Fibroblast of skin of left quadriceps (primary cell): ENCODE measurements at regions not wholly inside any gene's neighbourhood (a gene's known extent, or its start where the extent isn't known, plus 50 kb on each side); places are given as distances from the start of the nearest gene placed in this dataset.
"Not testable (repeated sequence)": the region's sequence is repeated elsewhere in the genome, so short reads cannot be mapped to it uniquely, and the experiment has no call there.

Experiments
- DNase-seq, 2 experiments: peaks; one replicate each; pipeline ENCODE4 v3.0.0-alpha.2; 2013; ENCODE audit warnings: low read depth in 2 of 2

DNA sequence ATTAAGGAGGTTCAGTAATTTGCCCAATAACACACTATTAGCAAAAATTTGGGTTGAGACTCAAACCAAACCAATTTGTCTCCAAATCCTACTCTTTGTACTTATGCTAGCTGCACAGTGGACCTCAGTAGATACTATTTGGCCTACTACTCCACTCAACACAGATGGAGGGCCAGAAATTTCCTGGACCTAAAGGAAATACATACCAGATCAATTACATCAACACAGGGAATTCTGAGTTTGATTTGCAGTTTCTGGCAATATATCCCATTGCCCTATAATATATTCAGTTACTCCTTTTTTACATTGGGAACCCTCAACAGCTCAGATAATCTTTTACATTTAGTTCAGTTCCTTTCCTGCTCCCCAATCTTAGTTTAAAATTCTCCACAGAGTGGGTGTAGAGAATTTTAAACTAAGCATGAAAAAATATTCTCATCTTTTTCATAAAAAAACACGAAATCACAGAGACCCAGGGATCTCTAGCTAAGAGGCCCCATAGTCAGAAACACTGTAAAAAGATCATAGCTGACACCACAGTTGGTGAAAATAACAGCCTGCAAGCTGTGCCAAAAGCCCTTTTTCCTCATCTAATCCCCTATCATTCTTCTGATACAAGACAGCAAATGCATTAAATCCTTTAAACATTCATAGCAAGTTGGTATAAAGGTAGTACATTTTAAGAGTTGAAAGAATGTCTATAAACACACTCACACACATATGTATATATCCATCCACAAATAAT is 317.7 kb upstream of the ESRRG start:
- DNase-seq: no peak

- DNase-seq: no peak
Measured at GRCh38 chr1:217039926-217040325, 316.7 kb upstream of the ESRRG start.

- not testable (repeated sequence) for DNase-seq
Measured at GRCh38 chr1:217039139-217039538, 315.9 kb upstream of the ESRRG start.

DNA sequence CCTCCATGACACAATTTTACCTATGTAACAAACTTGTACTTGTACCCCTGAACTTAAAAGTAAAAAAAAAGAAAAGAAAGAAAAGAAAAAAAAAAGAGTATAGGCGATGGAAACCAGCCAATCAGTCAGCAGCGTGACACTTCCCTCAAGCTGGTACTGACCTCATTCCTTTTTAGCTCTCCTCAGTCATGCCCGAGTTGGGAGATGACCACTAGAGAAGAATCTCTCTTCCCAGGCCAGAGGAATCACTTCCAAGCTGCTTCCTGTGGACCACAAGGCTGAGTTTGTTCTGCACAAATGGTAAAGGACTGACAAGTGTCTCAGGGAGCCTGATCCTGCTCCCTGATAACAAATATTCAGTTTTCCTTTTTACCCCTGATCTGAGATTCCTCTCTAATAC is 313.5 kb upstream of the ESRRG start:
- DNase-seq: no peak

DNA sequence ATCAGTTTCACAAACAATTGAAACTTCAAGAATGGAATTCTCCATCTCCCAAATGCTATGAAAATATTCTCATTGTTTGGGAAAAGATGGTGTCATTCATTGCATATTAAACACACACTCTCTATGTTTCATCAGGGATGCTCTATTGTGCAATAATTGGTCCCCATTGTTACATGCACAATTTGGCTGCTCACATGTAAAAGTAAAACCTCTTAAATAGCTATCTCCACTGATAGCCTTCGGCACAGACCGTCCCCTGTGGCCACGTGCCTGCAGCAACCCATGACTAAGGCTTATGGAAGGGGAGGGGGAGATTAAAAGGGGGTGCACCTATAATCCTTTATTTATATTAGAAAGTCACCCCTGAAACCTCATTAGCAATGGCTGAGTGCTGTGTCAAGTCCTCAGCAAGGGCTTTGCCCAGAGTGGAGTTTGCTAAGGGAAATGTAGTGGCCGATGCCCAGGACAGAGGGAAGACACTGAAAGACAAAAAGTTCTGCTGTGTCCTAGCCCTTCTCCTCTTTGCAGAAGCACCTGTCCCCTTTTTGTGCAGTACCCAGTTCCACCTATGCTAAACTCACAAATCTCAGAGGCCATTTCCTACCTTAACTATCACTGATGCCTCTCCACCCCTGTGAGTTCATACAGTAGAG is 309.6 kb upstream of the ESRRG start:
- no peak for DNase-seq

- peak; percentile 59 to 64 for DNase-seq
Measured at GRCh38 chr1:217029281-217030157, 306.3 kb upstream of the ESRRG start.

- DNase-seq: no peak
Measured at GRCh38 chr1:217027403-217028080, 304.3 kb upstream of the ESRRG start.

- DNase-seq: no peak
Measured at GRCh38 chr1:217026531-217026930, 303.3 kb upstream of the ESRRG start.

DNA sequence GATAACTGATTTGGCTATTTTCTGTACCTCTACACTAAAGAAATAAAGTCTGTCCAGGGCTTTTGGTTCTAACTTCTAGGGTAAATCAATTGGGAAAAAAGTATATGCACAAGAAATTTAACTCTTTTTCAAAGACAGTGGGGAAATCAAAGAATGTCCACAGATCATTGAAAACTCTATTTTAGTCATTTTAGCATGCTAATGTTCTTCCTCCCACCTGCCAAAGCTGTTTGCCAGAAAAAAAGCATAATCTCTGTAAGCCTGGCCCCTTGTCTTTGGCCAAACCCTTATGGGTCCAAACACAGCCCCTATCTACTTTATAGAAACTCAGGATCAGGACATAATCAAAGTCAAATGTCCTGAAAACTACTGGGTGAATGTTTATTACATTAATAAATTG is 302.2 kb upstream of the ESRRG start:
- DNase-seq: no peak

DNA sequence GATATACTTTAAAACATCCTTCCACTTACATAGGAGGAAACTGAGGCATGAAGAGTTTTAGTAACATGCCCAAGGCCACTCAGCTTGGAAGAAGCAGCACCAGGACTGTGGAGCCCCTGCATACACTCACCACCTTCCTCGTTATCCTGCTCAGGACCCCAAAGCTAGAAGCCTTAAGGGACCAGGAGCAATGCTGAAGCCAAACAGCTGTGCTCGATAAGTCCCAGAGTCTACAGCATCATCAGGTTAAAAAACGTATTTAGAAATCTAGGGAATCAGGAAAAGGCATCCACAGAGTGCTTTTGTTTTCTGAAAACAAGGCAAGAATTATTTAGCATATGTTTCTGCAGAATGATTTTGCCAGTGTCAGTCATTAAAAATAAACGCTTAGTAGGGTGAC is 301.7 kb upstream of the ESRRG start:
- no peak for DNase-seq

- DNase-seq: no peak
Measured at GRCh38 chr1:217021956-217022355, 298.7 kb upstream of the ESRRG start.

DNA sequence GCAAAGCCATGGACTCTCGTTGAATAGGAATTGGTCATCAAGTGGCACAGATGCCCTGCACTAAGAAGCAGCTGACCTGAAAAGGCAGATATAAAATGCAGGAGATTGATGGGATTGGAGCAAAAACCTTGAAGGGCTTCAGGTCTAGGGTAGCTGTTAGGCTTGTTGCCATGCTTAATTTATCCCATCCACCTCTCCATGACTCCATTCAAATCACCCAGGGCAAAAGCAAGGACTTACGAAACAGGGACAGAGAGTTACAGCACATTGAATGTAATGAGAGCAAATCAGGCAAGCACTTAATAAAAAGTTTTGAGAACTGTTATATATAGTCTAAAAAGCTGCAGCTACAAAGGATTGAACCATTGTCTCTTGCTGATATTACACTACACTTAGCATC is 298.2 kb upstream of the ESRRG start:
- no peak for DNase-seq

- no peak for DNase-seq
Measured at GRCh38 chr1:217019475-217019874, 296.2 kb upstream of the ESRRG start.

DNA sequence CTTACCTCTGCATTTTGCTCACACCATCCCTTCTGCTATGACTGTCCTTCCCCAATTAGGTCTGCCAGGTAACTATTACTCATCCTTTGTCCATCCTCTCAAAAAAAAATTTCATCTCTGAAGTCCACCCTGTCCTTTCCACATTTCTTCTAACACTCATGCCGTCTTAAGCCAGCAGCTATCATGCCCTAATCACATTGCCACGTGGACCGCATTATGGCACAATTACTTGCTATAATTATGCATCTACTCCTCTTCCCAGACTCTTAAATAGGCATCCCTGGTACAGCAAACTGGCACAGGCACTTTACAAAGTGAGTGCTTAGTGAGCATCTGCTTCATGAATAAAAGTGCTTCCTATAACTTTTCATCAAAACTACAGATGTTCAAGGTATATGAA is 295.4 kb upstream of the ESRRG start:
- no peak for DNase-seq

DNA sequence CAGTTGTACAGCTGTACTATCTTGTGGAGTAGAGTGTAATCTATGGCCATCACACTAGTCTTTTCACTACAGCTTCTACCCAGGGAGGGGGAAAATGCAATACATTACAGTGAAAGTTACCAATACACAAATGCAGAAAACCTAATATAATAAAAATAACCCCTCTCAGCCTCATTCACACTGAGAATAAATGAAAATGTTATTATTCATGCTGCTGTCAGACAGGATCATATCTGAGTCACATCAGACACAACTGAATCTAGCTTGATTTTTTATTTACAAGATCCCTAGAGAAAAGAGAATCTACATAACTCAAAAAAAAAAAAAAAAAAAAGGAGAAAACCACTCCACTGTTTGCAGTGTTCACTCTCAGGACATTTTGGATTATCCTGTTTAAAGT is 293.9 kb upstream of the ESRRG start:
- DNase-seq: no peak

- no peak for DNase-seq
Measured at GRCh38 chr1:217014066-217014465, 290.8 kb upstream of the ESRRG start.

DNA sequence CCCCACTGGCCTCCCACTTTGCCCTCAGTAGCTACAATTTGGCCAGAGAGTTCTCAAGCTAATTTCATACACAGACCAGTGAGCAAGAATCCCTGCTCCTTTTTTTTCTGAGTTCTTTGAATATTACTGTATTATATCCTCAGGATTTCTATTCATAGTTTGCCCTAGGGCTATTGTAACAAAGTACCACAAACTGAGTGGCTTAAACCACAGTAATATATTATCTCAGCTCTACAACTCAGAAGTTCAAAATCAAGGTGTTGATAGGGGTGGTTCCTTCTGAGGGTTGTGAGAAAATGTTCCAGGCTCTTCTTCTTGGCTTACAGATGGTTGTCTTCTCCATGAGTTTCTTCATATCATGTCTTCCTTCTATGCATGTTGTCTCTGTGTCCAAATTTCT is 289.4 kb upstream of the ESRRG start:
- no peak for DNase-seq

GRCh38 chr1:217011097-217011496 is 287.9 kb upstream of the ESRRG start:
- DNase-seq: no peak

- DNase-seq: no peak
Measured at GRCh38 chr1:217010253-217010652, 287.0 kb upstream of the ESRRG start.

DNA sequence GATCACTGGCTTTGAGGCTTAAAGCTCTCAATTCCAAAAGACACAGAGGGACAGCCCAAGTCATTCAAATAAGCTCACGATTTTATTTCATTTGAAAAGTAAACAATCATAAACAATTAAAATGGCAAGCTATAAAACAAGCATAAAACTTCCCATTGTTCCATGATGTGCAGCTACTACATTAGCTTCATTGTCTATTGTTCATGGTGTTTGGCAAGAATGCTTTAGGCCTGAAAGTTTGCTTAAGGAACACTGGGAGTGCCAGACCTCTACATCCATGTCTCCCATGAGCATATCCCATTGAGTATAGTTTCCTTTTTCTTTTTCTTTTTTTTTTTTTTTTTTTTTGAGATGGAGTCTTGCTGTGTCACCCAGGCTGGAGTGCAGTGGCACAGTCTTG is 286.1 kb upstream of the ESRRG start:
- DNase-seq: no peak

- DNase-seq: no peak
Measured at GRCh38 chr1:217004776-217005436, 281.7 kb upstream of the ESRRG start.

GRCh38 chr1:217003355-217003754 is 280.1 kb upstream of the ESRRG start:
- no peak for DNase-seq
